OCI-LY3 (cell line): ENCODE measurements at regions not wholly inside any gene's neighbourhood (a gene's known extent, or its start where the extent isn't known, plus 50 kb on each side); places are given as distances from the start of the nearest gene placed in this dataset.

Experiments
- CTCF ChIP-seq: fragments of 200-600, 300-600 bp; sonication (generic); IDR thresholded peaks from 2 replicates; pipeline ENCODE4 v1.5.1; 2014; ENCODE audit warnings: antibody characterized with exemption, low read length, low read depth
- EZH2phosphoT487 ChIP-seq: fragments of 200-600 bp; shearing (Covaris generic); IDR thresholded peaks from 2 replicates; pipeline ENCODE4 v1.6.1; 2018; ENCODE audit warnings: antibody characterized with exemption, mixed run types, low read depth

GRCh38 chr13:80105350-80105749, 235.6 kb downstream of the SPRY2 start:
- TF ChIP-seq CTCF, result no peak
- no peak for TF ChIP-seq EZH2phosphoT487
